NT2/D1 (cell line): ENCODE measurements at regions not wholly inside any gene's neighbourhood (a gene's known extent, or its start where the extent isn't known, plus 50 kb on each side); places are given as distances from the start of the nearest gene placed in this dataset.

Experiments used
- DNase-seq: peaks from one replicate; pipeline ENCODE4 v3.0.0-alpha.2; 2011; ENCODE audit warnings: low read depth, low spot score
- H3K27me3 ChIP-seq: 2 replicates; pipeline ENCODE4 v1.6.0; 2011; ENCODE audit warnings: mild to moderate bottlenecking; ENCODE audit not compliant: insufficient read length, insufficient read depth
- H3K36me3 ChIP-seq: 2 replicates; pipeline ENCODE4 v1.6.1; 2011; ENCODE audit warnings: mild to moderate bottlenecking, low read length, mixed read lengths; ENCODE audit not compliant: insufficient read depth, insufficient read length
- H3K4me1 ChIP-seq: 2 replicates; pipeline ENCODE4 v1.5.1; 2011; ENCODE audit not compliant: insufficient read depth, insufficient read length
- H3K4me3 ChIP-seq: 2 replicates; pipeline ENCODE4 v1.5.1; 2011; ENCODE audit warnings: low read depth; ENCODE audit not compliant: insufficient read length
- H3K9ac ChIP-seq: 2 replicates; pipeline ENCODE4 v1.6.0; 2011; ENCODE audit warnings: low read depth; ENCODE audit not compliant: insufficient read length
- H3K9me3 ChIP-seq: 2 replicates; pipeline ENCODE4 v1.5.1; 2011; ENCODE audit warnings: mild to moderate bottlenecking, low read length; ENCODE audit not compliant: insufficient read depth
- SUZ12 ChIP-seq: IDR thresholded peaks from 2 replicates; pipeline ENCODE4 v1.6.1; 2011; ENCODE audit not compliant: insufficient read length, insufficient read depth; ENCODE audit errors: extremely low read depth
- YY1 ChIP-seq: IDR thresholded peaks from 2 replicates; pipeline ENCODE4 v1.6.1; 2011; ENCODE audit not compliant: insufficient read length, insufficient read depth
- ZNF274 ChIP-seq: IDR thresholded peaks from 2 replicates; pipeline ENCODE4 v1.6.1; 2011; ENCODE audit warnings: mild to moderate bottlenecking, low read depth, low read length

DNA sequence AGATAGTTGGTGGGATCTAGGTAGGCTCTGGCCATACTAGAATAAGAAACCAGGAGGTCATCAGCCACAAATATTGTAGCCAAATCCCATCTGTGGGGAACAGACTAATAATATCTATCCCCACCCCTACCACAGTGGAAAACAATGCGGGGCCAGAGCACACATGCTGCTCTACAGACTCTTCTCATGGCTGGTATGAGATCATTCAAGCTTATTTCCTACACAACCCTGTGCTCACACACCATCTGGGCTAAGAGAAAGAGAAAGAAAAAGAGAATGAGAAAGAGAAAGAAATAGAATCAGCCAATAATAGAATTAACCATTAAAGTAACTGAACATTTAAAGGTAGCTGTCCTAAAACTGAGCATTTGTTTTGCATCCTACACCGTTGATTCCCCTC is 1268.4 kb upstream of the SPRY2 start:
- no peak overlapping the region for H3K9ac ChIP-seq

GRCh38 chr13:81606074-81606473 is 1265.1 kb upstream of the SPRY2 start:
- H3K9me3 ChIP-seq: no peaks in the 10 kb centered on the region
- H3K9ac ChIP-seq: no peak overlapping the region
- no peak overlapping the region for H3K4me3 ChIP-seq
- TF ChIP-seq ZNF274 (no peak), YY1 (no peak), SUZ12 (no peak)
- no peak for DNase-seq
- no peaks in the 10 kb centered on the region for H3K4me1 ChIP-seq
- H3K36me3 ChIP-seq: no peaks in the 10 kb centered on the region
- H3K27me3 ChIP-seq: no peaks in the 10 kb centered on the region

More for the DNA sequence above, 1268.4 kb upstream of the SPRY2 start:
- TF ChIP-seq ZNF274: no peak
- TF ChIP-seq YY1: no peak
- no peak for TF ChIP-seq SUZ12
- no peaks in the 10 kb centered on the region for H3K4me1 ChIP-seq
- no peaks in the 10 kb centered on the region for H3K27me3 ChIP-seq
- no peak for DNase-seq
- no peaks in the 10 kb centered on the region for H3K9me3 ChIP-seq
- no peak overlapping the region for H3K4me3 ChIP-seq
- no peaks in the 10 kb centered on the region for H3K36me3 ChIP-seq

DNA sequence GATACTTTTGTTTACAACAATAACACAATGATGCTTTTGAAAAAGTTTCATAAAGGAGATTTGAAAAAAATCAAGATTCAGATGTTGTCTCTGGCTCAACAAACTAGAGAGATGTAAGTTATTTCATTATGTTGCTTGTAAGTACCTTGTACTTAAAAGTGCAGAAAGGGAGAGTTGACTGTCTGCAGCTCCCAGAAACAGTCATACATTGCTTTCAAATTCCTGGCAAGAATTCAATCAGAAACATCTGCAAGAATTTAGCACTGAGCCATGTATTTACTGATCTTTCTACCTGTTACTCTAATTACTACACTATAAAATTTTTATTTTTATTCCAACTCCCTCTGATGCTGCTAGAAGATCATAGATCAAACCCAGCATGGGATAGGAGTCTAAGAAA is 1261.3 kb upstream of the SPRY2 start:
- Histone ChIP-seq H3K9me3 (no peaks in the 10 kb centered on the region), H3K4me1 (no peaks in the 10 kb centered on the region), H3K27me3 (no peaks in the 10 kb centered on the region), H3K9ac (no peak overlapping the region), H3K4me3 (no peak overlapping the region), H3K36me3 (no peaks in the 10 kb centered on the region)
- no peak for DNase-seq
- TF ChIP-seq YY1: no peak
- no peak for TF ChIP-seq ZNF274
- no peak for TF ChIP-seq SUZ12

DNA sequence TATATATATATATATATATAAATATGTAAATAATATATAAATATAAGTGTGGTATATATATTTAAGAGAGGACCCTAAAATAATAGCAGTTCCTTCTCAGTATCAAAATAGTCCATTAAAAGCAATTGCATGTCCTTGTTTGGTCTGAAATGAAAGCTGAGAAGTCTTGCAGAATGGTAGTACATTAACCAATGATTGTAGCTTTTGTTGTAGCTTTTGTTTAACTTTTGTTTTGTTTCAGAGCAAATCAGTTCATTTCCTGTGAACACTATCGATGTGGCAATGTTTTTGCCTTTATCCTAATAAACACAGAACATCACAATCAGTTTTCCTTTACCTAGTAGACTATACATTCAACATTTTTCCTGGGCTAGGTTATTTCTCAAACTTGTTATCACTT is 1256.2 kb upstream of the SPRY2 start:
- no peaks in the 10 kb centered on the region for H3K4me1 ChIP-seq
- H3K27me3 ChIP-seq: no peaks in the 10 kb centered on the region
- no peak for DNase-seq
- H3K4me3 ChIP-seq: no peak overlapping the region
- TF ChIP-seq SUZ12: no peak
- TF ChIP-seq YY1: no peak
- no peak for TF ChIP-seq ZNF274
- H3K9me3 ChIP-seq: no peaks in the 10 kb centered on the region
- no peak overlapping the region for H3K9ac ChIP-seq
- no peaks in the 10 kb centered on the region for H3K36me3 ChIP-seq

DNA sequence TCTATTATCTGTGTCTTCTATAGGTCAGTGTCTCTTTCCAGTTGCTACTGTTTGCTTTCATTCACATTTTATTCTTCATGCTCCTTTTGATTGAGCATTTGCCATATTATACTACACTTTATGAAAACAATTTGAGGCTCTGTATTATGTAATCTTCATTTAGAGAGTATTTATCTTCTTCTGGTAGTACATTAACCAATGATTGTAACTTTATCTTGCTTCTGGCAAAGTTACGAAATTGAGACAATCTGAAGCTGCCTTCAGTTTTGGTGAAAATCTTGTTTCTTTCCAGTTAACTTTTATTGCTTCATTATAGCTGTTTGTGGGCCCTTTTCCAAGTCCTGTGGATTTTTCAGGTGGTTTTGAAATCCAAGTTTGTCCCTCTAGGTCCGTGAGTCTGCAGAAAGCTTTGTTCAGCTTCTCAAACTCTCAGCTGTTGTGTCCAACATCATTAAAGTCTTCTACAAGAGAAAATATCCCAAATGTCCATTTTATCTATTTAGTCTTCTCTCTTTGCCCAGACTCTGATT is 1255.4 kb upstream of the SPRY2 start:
- no peaks in the 10 kb centered on the region for H3K27me3 ChIP-seq
- no peak for TF ChIP-seq ZNF274
- no peak for TF ChIP-seq SUZ12
- TF ChIP-seq YY1: no peak
- H3K36me3 ChIP-seq: no peaks in the 10 kb centered on the region

DNA sequence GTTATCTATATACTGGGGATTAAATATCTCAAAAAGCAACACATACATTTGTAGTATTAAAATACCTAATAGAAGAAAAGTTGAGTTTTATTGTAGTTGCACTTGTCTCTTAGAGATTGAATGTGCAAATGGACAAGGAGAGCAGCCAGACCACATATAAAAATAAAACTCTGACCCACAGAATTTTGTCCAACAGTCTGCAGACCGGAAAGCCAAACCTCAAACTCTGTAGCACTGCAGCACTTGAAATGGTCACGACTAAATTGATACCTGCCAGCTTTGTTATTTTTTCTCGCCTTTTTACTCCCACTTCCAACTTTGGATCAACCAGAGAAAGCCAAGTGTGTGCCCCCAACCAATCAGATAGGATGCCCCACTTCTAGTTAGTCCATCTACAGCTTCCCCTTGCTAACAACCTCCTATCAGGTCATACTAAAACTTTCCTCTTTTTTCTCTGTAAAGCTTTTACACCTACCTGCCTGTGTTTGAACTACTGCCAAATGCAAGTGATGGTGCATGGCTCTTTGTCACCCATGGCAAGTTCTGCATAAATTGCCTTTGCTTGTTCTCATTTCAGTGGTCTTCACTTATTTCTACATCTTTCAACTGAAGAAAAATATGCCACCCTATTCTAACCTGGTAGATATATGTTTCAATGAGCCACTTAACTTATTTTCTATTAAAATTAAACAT is 1250.7 kb upstream of the SPRY2 start:
- Histone ChIP-seq H3K27me3 (no peaks in the 10 kb centered on the region), H3K36me3 (no peaks in the 10 kb centered on the region), H3K9me3 (no peaks in the 10 kb centered on the region), H3K4me1 (no peaks in the 10 kb centered on the region), H3K4me3 (no peak overlapping the region), H3K9ac (no peak overlapping the region)
- TF ChIP-seq SUZ12: no peak
- no peak for TF ChIP-seq ZNF274
- TF ChIP-seq YY1: no peak
- no peak for DNase-seq

More for the DNA sequence above, 1255.4 kb upstream of the SPRY2 start:
- H3K9ac ChIP-seq: no peak overlapping the region
- no peaks in the 10 kb centered on the region for H3K9me3 ChIP-seq
- no peak overlapping the region for H3K4me3 ChIP-seq
- no peak for DNase-seq
- no peaks in the 10 kb centered on the region for H3K4me1 ChIP-seq

DNA sequence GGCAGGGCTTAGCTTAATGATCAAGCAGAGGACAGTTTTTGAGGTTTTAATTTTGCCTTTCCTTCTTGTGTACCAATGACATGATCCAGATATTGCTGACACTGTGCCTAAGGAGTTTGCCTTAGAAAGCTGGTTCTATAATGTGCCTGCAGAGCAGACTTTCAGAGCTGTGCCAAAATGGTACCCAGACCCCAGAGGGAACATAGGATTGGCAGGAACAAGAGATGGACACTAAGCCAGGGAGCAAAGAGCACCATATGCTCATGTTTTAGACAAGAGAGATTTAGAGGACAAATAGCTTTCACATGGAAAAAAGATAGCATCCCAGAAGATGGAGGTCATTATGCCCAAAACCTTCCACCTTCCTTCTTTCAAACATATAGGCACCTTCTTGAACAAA is 1241.5 kb upstream of the SPRY2 start:
- no peak for TF ChIP-seq ZNF274
- TF ChIP-seq YY1: no peak
- TF ChIP-seq SUZ12: no peak
- no peak for DNase-seq
- Histone ChIP-seq H3K9me3 (no peaks in the 10 kb centered on the region), H3K9ac (no peak overlapping the region), H3K27me3 (no peaks in the 10 kb centered on the region), H3K36me3 (no peaks in the 10 kb centered on the region), H3K4me1 (no peaks in the 10 kb centered on the region), H3K4me3 (no peak overlapping the region)
